HCT116 (cell line): ENCODE measurements at regions not wholly inside any gene's neighbourhood (a gene's known extent, or its start where the extent isn't known, plus 50 kb on each side); places are given as distances from the start of the nearest gene placed in this dataset.
A peak's percentile ranks its signal among the peaks of the same experiment; 100 is the strongest.

Source experiments
- ATAC-seq: fragments of 200-7000 bp; cut with Tn5 transposase; 2 replicates; pipeline ENCODE4 v1.9.1; 2020; ENCODE audit warnings: mild to moderate bottlenecking, moderate library complexity
- BruUV-seq: library from RNA; stranded (reverse); fragments of 400-500 nt; replicated peaks from 2 replicates; lab custom pipeline; 2021; lab: Mats Ljungman, UMichigan
- CTCF ChIA-PET: fragments of 300-600 bp; sonication (Branson Sonifier 250); formaldehyde crosslinking; loops from one replicate; lab custom pipeline; 2021; ENCODE audit warnings: antibody characterized with exemption; lab: Charles Lee
- POLR2A ChIA-PET: fragments of 300-600, 350-600 bp; sonication (Branson Sonifier 250); formaldehyde crosslinking; loops from one replicate; lab custom pipeline; 2021; ENCODE audit warnings: antibody characterized with exemption; lab: Charles Lee
- RAD21 ChIA-PET, 2 experiments: fragments of 300-600 bp; sonication (Branson Sonifier 250); formaldehyde crosslinking; loops; one replicate each; lab custom pipeline; 2023; ENCODE audit warnings: low total read pairs in 2 of 2; ENCODE audit not compliant: uncharacterized antibody in 2 of 2, unreplicated experiment in 2 of 2, low non-redundant PET in 1 of 2; lab: Charles Lee
- DNase-seq: peaks from one replicate; pipeline ENCODE4 v3.0.0-alpha.2; 2010; ENCODE audit warnings: low read depth, low spot score
- H2AFZ ChIP-seq: fragments of 200-600 bp; shearing (Covaris generic), sonication (generic); 2 replicates; pipeline ENCODE4 v1.6.1; 2017; ENCODE audit warnings: low read depth, mixed run types, mixed read lengths, antibody characterized with exemption, low read length; ENCODE audit not compliant: poor library complexity, severe bottlenecking
- H3K27ac ChIP-seq: 2 replicates; pipeline ENCODE4 v1.5.1; 2012; ENCODE audit warnings: low read depth, low read length
- H3K27me3 ChIP-seq: fragments of 200-600 bp; sonication (generic); 2 replicates; pipeline ENCODE4 v1.6.1; 2016; ENCODE audit warnings: mixed run types, low read length, mixed read lengths; ENCODE audit not compliant: insufficient read depth
- H3K36me3 ChIP-seq, 2 experiments: fragments of 200-500 bp in 1 of 2; fragments of 200-600 bp in 1 of 2; sonication (Bioruptor generic) in 1 of 2; sonication (generic) in 1 of 2; 2 replicates each; pipeline versions ENCODE4 v1.5.1 to v1.6.1; 2014 to 2016; ENCODE audit warnings: low read length in 2 of 2, inconsistent platforms in 1 of 2, mixed read lengths in 1 of 2, mixed run types in 1 of 2; ENCODE audit not compliant: insufficient read depth in 2 of 2, control insufficient read depth in 1 of 2
- H3K4me1 ChIP-seq, 2 experiments: fragments of 200-600 bp in 1 of 2; sonication (generic) in 1 of 2; 2 replicates each; pipeline versions ENCODE4 v1.5.1 to v1.6.1; 2012 to 2017; ENCODE audit warnings: low read length in 2 of 2, inconsistent platforms in 1 of 2, mild to moderate bottlenecking in 1 of 2, mixed read lengths in 1 of 2, mixed run types in 1 of 2, moderate library complexity in 1 of 2; ENCODE audit not compliant: insufficient read depth in 2 of 2, control insufficient read depth in 1 of 2
- H3K4me2 ChIP-seq: fragments of 200-600 bp; sonication (generic); 2 replicates; pipeline ENCODE4 v1.6.1; 2017; ENCODE audit warnings: mixed run types, low read length, mixed read lengths
- H3K4me3 ChIP-seq, 2 experiments: fragments of 200-600 bp in 1 of 2; sonication (generic) in 1 of 2; replicated peaks in 1 of 2; 2 replicates each; pipeline ENCODE4 v1.5.1; 2011 to 2016; ENCODE audit warnings: low read length in 2 of 2, control low read depth in 1 of 2, low read depth in 1 of 2, mild to moderate bottlenecking in 1 of 2, mixed read lengths in 1 of 2, mixed run types in 1 of 2
- H3K79me2 ChIP-seq: fragments of 200-600 bp; sonication (generic); 2 replicates; pipeline ENCODE4 v1.6.1; 2017; ENCODE audit warnings: mild to moderate bottlenecking, mixed run types, low read length, moderate library complexity, mixed read lengths; ENCODE audit not compliant: insufficient read depth
- H3K9ac ChIP-seq: fragments of 200-600 bp; sonication (generic); 2 replicates; pipeline ENCODE4 v1.6.1; 2016; ENCODE audit warnings: low read length, mixed read lengths
- H3K9me2 ChIP-seq: fragments of 200-600 bp; sonication (generic), shearing (Covaris generic); 2 replicates; pipeline ENCODE4 v1.6.1; 2017; ENCODE audit warnings: mixed run types, mild to moderate bottlenecking, moderate library complexity; ENCODE audit not compliant: insufficient read depth
- H3K9me3 ChIP-seq, 2 experiments: fragments of 200-500 bp in 1 of 2; fragments of 200-600 bp in 1 of 2; sonication (Bioruptor generic) in 1 of 2; sonication (generic) in 1 of 2; 2 replicates each; pipeline ENCODE4 v1.6.1; 2014 to 2017; ENCODE audit warnings: low read length in 2 of 2, mixed read lengths in 2 of 2, inconsistent platforms in 1 of 2, low read depth in 1 of 2, mild to moderate bottlenecking in 1 of 2, mixed run types in 1 of 2, moderate library complexity in 1 of 2; ENCODE audit not compliant: control insufficient read depth in 1 of 2, insufficient read depth in 1 of 2
- H4K20me1 ChIP-seq: fragments of 200-600 bp; sonication (generic), shearing (Covaris generic); 2 replicates; pipeline ENCODE4 v1.6.1; 2017; ENCODE audit warnings: mixed run types, mild to moderate bottlenecking, moderate library complexity; ENCODE audit not compliant: insufficient read depth
- CBX3 ChIP-seq: IDR thresholded peaks from 2 replicates; pipeline ENCODE4 v1.6.1; 2012; ENCODE audit warnings: low read depth
- EGR1 ChIP-seq: IDR thresholded peaks from 2 replicates; pipeline ENCODE4 v1.6.1; 2012; ENCODE audit warnings: low read depth
- ELF1 ChIP-seq: IDR thresholded peaks from 2 replicates; pipeline ENCODE4 v1.6.1; 2012; ENCODE audit warnings: low read depth, borderline replicate concordance
- EZH2phosphoT487 ChIP-seq: fragments of 200-600 bp; IDR thresholded peaks from 2 replicates; pipeline ENCODE4 v1.6.1; 2018; ENCODE audit warnings: antibody characterized with exemption, borderline replicate concordance
- FOSL1 ChIP-seq: IDR thresholded peaks from 2 replicates; pipeline ENCODE4 v1.6.1; 2012; ENCODE audit warnings: low read depth
- POLR2A ChIP-seq: IDR thresholded peaks from 2 replicates; pipeline ENCODE4 v1.7.0; 2011; ENCODE audit warnings: borderline replicate concordance; ENCODE audit not compliant: insufficient read depth, insufficient read length; ENCODE audit errors: extremely low read depth
- POLR2AphosphoS5 ChIP-seq: IDR thresholded peaks from 2 replicates; pipeline ENCODE4 v1.6.1; 2011; ENCODE audit warnings: mild to moderate bottlenecking, low read depth, low read length, moderate library complexity
- RAD21 ChIP-seq: IDR thresholded peaks from 2 replicates; pipeline ENCODE4 v1.6.1; 2012; ENCODE audit warnings: low read depth, mild to moderate bottlenecking
- SIN3A ChIP-seq: IDR thresholded peaks from 2 replicates; pipeline ENCODE4 v1.6.1; 2012; ENCODE audit warnings: low read depth
- SP1 ChIP-seq: IDR thresholded peaks from 2 replicates; pipeline ENCODE4 v1.6.1; 2012; ENCODE audit warnings: low read depth
- SRF ChIP-seq: IDR thresholded peaks from 2 replicates; pipeline ENCODE4 v1.6.1; 2012; ENCODE audit warnings: low read depth
- TCF7L2 ChIP-seq: IDR thresholded peaks from 2 replicates; pipeline ENCODE4 v1.7.0; 2011; ENCODE audit warnings: borderline replicate concordance, inconsistent platforms; ENCODE audit not compliant: insufficient read depth, insufficient read length; ENCODE audit errors: extremely low read depth
- YY1 ChIP-seq: IDR thresholded peaks from 2 replicates; pipeline ENCODE4 v1.6.1; 2011; ENCODE audit warnings: low read length, low read depth, moderate library complexity, mild to moderate bottlenecking; ENCODE audit not compliant: insufficient replicate concordance; ENCODE audit errors: extremely low read depth
- ZFX ChIP-seq: fragments of 450-650 bp; IDR thresholded peaks from 2 replicates; pipeline ENCODE4 v1.6.1; 2017
- ZNF274 ChIP-seq: fragments of 200-500 bp; sonication (Bioruptor generic); IDR thresholded peaks from 2 replicates; pipeline ENCODE4 v1.6.1; 2014; ENCODE audit warnings: mild to moderate bottlenecking, low read depth, low read length, inconsistent platforms
- intact Hi-C: fragments of 100-400 bp; cut with micrococcal nuclease; formaldehyde crosslinking; loops from 2 replicates; pipeline ENCODE4 v1.10.0; 2022
- TF ChIP-seq, protein P1 (sequence below), 3 experiments: fragments of 200-600 bp in 1 of 3; sonication (generic) in 1 of 3; IDR thresholded peaks in 2 of 3; conservative IDR thresholded peaks in 1 of 3; 2 replicates each; pipeline ENCODE4 v1.5.1; 2012 to 2017; ENCODE audit warnings: low read depth in 2 of 3, low read length in 2 of 3, antibody characterized with exemption in 1 of 3, borderline replicate concordance in 1 of 3, control low read depth in 1 of 3, mild to moderate bottlenecking in 1 of 3, mixed read lengths in 1 of 3, mixed run types in 1 of 3, moderate library complexity in 1 of 3; ENCODE audit not compliant: insufficient read depth in 1 of 3
- TF ChIP-seq, protein P2 (sequence below): IDR thresholded peaks from 2 replicates; pipeline ENCODE4 v1.6.1; 2012
- TF ChIP-seq, protein P3 (sequence below): IDR thresholded peaks from 2 replicates; pipeline ENCODE4 v1.6.1; 2012; ENCODE audit warnings: low read depth
- TF ChIP-seq, protein P4 (sequence below): IDR thresholded peaks from 2 replicates; pipeline ENCODE4 v1.6.1; 2011; ENCODE audit warnings: mild to moderate bottlenecking, low read length, moderate library complexity; ENCODE audit not compliant: insufficient replicate concordance; ENCODE audit errors: extremely low read depth

DNA sequence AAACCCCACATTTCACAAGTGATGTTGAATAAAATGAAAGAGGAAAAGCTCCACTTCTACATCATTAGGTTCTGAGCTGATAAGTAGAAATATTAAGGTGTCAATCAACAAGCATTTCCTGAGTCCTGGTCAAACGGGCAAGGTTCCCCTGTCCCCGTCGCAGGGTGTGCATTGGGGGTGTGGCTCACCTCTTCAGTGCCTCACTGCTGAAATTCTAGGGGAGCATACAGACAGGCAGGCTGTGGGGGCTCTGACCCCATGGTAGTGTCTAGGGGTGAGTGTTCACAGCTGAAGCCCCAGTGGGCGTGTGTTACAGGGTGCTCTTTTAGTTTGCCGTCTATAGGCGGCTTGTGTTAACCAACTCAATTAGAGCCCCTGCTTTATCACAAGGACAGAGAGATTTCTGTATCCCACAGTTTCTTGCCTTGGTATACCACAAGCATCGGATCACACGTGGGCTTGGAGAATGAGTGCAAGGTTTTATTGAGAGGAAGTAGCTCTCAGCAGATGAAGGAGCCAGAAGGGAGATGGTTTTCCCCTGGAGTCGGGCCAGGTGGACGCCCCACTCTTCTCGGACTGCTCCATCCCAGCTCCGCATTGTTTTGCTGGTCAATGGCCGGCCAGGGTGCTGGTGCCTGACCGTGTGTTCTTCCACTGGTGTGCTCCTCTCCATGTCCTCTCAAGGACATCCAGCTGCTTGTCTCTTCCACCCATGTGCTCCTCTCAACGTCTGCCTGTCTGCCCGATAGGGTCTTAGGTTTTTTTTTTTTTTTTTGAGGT lies 238.2 kb upstream of the NLRP1 start:
- POLR2A ChIA-PET: interaction anchor here (0.6 kb wide), 2 partner anchors 34 to 136 kb away, joined by 3 to 4 read pairs; no protein-coding TSS in a partner anchor
- TF ChIP-seq POLR2AphosphoS5 (no peak), SIN3A (no peak), TCF7L2 (no peak), SP1 (no peak), ZFX (no peak), SRF (no peak), EGR1 (no peak), ZNF274 (no peak), POLR2A (no peak), YY1 (no peak), EZH2phosphoT487 (no peak), ELF1 (no peak), CBX3 (no peak), RAD21 (no peak), FOSL1 (no peak)
- TF ChIP-seq, protein P1, sequence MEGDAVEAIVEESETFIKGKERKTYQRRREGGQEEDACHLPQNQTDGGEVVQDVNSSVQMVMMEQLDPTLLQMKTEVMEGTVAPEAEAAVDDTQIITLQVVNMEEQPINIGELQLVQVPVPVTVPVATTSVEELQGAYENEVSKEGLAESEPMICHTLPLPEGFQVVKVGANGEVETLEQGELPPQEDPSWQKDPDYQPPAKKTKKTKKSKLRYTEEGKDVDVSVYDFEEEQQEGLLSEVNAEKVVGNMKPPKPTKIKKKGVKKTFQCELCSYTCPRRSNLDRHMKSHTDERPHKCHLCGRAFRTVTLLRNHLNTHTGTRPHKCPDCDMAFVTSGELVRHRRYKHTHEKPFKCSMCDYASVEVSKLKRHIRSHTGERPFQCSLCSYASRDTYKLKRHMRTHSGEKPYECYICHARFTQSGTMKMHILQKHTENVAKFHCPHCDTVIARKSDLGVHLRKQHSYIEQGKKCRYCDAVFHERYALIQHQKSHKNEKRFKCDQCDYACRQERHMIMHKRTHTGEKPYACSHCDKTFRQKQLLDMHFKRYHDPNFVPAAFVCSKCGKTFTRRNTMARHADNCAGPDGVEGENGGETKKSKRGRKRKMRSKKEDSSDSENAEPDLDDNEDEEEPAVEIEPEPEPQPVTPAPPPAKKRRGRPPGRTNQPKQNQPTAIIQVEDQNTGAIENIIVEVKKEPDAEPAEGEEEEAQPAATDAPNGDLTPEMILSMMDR (IDR thresholded peaks at IDR 0.05 in 2 of 3, conservative IDR thresholded peaks at IDR 0.05 in 1 of 3; ENCODE audit: borderline replicate concordance in 1 of 3, insufficient read depth in 1 of 3, low read depth in 2 of 3, low read length in 2 of 3): no peak
- TF ChIP-seq, protein P2, sequence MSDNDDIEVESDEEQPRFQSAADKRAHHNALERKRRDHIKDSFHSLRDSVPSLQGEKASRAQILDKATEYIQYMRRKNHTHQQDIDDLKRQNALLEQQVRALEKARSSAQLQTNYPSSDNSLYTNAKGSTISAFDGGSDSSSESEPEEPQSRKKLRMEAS: no peak
- TF ChIP-seq, protein P3, sequence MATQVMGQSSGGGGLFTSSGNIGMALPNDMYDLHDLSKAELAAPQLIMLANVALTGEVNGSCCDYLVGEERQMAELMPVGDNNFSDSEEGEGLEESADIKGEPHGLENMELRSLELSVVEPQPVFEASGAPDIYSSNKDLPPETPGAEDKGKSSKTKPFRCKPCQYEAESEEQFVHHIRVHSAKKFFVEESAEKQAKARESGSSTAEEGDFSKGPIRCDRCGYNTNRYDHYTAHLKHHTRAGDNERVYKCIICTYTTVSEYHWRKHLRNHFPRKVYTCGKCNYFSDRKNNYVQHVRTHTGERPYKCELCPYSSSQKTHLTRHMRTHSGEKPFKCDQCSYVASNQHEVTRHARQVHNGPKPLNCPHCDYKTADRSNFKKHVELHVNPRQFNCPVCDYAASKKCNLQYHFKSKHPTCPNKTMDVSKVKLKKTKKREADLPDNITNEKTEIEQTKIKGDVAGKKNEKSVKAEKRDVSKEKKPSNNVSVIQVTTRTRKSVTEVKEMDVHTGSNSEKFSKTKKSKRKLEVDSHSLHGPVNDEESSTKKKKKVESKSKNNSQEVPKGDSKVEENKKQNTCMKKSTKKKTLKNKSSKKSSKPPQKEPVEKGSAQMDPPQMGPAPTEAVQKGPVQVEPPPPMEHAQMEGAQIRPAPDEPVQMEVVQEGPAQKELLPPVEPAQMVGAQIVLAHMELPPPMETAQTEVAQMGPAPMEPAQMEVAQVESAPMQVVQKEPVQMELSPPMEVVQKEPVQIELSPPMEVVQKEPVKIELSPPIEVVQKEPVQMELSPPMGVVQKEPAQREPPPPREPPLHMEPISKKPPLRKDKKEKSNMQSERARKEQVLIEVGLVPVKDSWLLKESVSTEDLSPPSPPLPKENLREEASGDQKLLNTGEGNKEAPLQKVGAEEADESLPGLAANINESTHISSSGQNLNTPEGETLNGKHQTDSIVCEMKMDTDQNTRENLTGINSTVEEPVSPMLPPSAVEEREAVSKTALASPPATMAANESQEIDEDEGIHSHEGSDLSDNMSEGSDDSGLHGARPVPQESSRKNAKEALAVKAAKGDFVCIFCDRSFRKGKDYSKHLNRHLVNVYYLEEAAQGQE: no peak
- TF ChIP-seq, protein P4, sequence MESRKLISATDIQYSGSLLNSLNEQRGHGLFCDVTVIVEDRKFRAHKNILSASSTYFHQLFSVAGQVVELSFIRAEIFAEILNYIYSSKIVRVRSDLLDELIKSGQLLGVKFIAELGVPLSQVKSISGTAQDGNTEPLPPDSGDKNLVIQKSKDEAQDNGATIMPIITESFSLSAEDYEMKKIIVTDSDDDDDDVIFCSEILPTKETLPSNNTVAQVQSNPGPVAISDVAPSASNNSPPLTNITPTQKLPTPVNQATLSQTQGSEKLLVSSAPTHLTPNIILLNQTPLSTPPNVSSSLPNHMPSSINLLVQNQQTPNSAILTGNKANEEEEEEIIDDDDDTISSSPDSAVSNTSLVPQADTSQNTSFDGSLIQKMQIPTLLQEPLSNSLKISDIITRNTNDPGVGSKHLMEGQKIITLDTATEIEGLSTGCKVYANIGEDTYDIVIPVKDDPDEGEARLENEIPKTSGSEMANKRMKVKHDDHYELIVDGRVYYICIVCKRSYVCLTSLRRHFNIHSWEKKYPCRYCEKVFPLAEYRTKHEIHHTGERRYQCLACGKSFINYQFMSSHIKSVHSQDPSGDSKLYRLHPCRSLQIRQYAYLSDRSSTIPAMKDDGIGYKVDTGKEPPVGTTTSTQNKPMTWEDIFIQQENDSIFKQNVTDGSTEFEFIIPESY: no peak
- 0 out of 4 replicates have a peak overlapping the region, but pooled peaks of 1 of the 2 experiments have one; percentile 12 for H3K4me3 ChIP-seq
- ATAC-seq (no peak), DNase-seq (no peak)
- H3K9me2 ChIP-seq: no peaks in the 10 kb centered on the region
- CTCF ChIA-PET: interaction anchor here (1.4 kb wide), 1 partner anchor 246 kb away, joined by 4 read pairs; no protein-coding TSS in a partner anchor
- H3K9me3 ChIP-seq: no peaks in the 10 kb centered on the region
- H2AFZ ChIP-seq: no peak overlapping the region
- peak overlapping the region; percentile 52; the same call in 1 of the 2 replicates for H3K4me2 ChIP-seq
- H3K9ac ChIP-seq: no peak overlapping the region
- peaks cover 12 to 35% of the 10 kb centered on the region in 2 experiments; a peak in 3 of 4 replicates for H3K4me1 ChIP-seq
- peak overlapping the region; percentile 12; the same call in 1 of the 2 replicates for H3K27ac ChIP-seq
- no peaks in the 10 kb centered on the region; the same call in 1 of the 2 replicates for H3K27me3 ChIP-seq
- no peaks in the 10 kb centered on the region for H3K79me2 ChIP-seq
- RAD21 ChIA-PET: no interaction called here
- no peaks in the 10 kb centered on the region for H4K20me1 ChIP-seq
- no peaks in the 10 kb centered on the region for H3K36me3 ChIP-seq
- intact Hi-C loops: no loop called here
- BruUV-seq: no TSS peak
